IMR-90 (cell line): ENCODE measurements at regions not wholly inside any gene's neighbourhood (a gene's known extent, or its start where the extent isn't known, plus 50 kb on each side); places are given as distances from the start of the nearest gene placed in this dataset.

ENCODE experiments used
- ATAC-seq: fragments of 200-7000 bp; cut with Tn5 transposase; 2 replicates; pipeline ENCODE4 v1.9.1; 2020; ENCODE audit warnings: low read depth, mild to moderate bottlenecking, moderate library complexity
- BruUV-seq: library from RNA; stranded (reverse); fragments of 400-500 nt; replicated peaks from 2 replicates; lab custom pipeline; 2021; lab: Mats Ljungman, UMichigan
- CTCF ChIA-PET: fragments of 300-600 bp; formaldehyde crosslinking; extraction: SDS; loops from one replicate; lab custom pipeline; 2021; ENCODE audit warnings: antibody characterized with exemption; lab: Yijun Ruan, JAX
- POLR2A ChIA-PET: fragments of 300-600 bp; sonication (Branson Sonifier 250); formaldehyde crosslinking; loops from one replicate; lab custom pipeline; 2022; ENCODE audit warnings: antibody characterized with exemption; ENCODE audit not compliant: unreplicated experiment; lab: Charles Lee
- DNase-seq: peaks from one replicate; pipeline ENCODE4 v3.0.0; 2013
- H2AFZ ChIP-seq: replicated peaks from 2 replicates; pipeline ENCODE3; 2013; ENCODE audit warnings: low read length, mild to moderate bottlenecking; ENCODE audit not compliant: poor library complexity
- H2AK5ac ChIP-seq: 2 replicates; pipeline ENCODE4 v1.6.1; 2013; ENCODE audit warnings: low read depth, low read length, inconsistent platforms
- H2AK9ac ChIP-seq: replicated peaks from 2 replicates; pipeline ENCODE3; 2013; ENCODE audit warnings: mild to moderate bottlenecking, low read depth, low read length, moderate library complexity; ENCODE audit not compliant: poor library complexity
- H2BK120ac ChIP-seq: 2 replicates; pipeline ENCODE4 v1.6.1; 2013; ENCODE audit warnings: low read depth, low read length, inconsistent platforms
- H2BK15ac ChIP-seq: 3 replicates; pipeline ENCODE4 v1.6.1; 2013; ENCODE audit warnings: low read depth, low read length, inconsistent platforms
- H2BK20ac ChIP-seq: 2 replicates; pipeline ENCODE4 v1.6.1; 2013; ENCODE audit warnings: low read depth, mild to moderate bottlenecking, inconsistent platforms, low read length, moderate library complexity
- H2BK5ac ChIP-seq: 2 replicates; pipeline ENCODE4 v1.6.1; 2013; ENCODE audit warnings: mild to moderate bottlenecking, low read depth, low read length, inconsistent platforms; ENCODE audit not compliant: poor library complexity, severe bottlenecking
- H3K14ac ChIP-seq: replicated peaks from 2 replicates; pipeline ENCODE4 v1.6.1; 2013; ENCODE audit warnings: low read depth, low read length, inconsistent platforms
- H3K18ac ChIP-seq: 2 replicates; pipeline ENCODE4 v1.6.1; 2013; ENCODE audit warnings: low read depth, low read length, control low read depth
- H3K23ac ChIP-seq: 2 replicates; pipeline ENCODE4 v1.6.1; 2013; ENCODE audit warnings: low read depth, low read length, inconsistent platforms
- H3K27ac ChIP-seq: 2 replicates; pipeline ENCODE4 v1.5.1; 2013; ENCODE audit warnings: mild to moderate bottlenecking, control low read depth, low read length; ENCODE audit not compliant: insufficient read depth
- H3K27me3 ChIP-seq: 2 replicates; pipeline ENCODE4 v1.6.1; 2013; ENCODE audit warnings: low read length; ENCODE audit not compliant: control insufficient read depth, insufficient read depth
- H3K36me3 ChIP-seq: 2 replicates; pipeline ENCODE4 v1.6.1; 2013; ENCODE audit warnings: low read length, mixed read lengths; ENCODE audit not compliant: control insufficient read depth, insufficient read depth
- H3K4ac ChIP-seq: 2 replicates; pipeline ENCODE4 v1.6.1; 2013; ENCODE audit warnings: low read depth, low read length, inconsistent platforms
- H3K4me1 ChIP-seq: 2 replicates; pipeline ENCODE4 v1.6.1; 2013; ENCODE audit warnings: low read length, mixed read lengths; ENCODE audit not compliant: control insufficient read depth, insufficient read depth
- H3K4me2 ChIP-seq: 2 replicates; pipeline ENCODE4 v1.6.1; 2013; ENCODE audit warnings: low read depth, mild to moderate bottlenecking, control low read depth, low read length, moderate library complexity
- H3K4me3 ChIP-seq: 2 replicates; pipeline ENCODE4 v1.5.1; 2013; ENCODE audit warnings: low read depth, mild to moderate bottlenecking, control low read depth, low read length, moderate library complexity; ENCODE audit not compliant: insufficient read depth
- H3K56ac ChIP-seq: 2 replicates; pipeline ENCODE4 v1.6.1; 2013; ENCODE audit warnings: low read length, inconsistent platforms; ENCODE audit not compliant: insufficient read depth; ENCODE audit errors: extremely low read depth
- H3K79me1 ChIP-seq, 2 experiments: 2 replicates each; pipeline ENCODE4 v1.6.1; 2013; ENCODE audit warnings: low read length in 2 of 2, inconsistent platforms in 1 of 2, low read depth in 1 of 2
- H3K9ac ChIP-seq: 2 replicates; pipeline ENCODE4 v1.6.1; 2013; ENCODE audit warnings: low read depth, low read length, control low read depth
- H3K9me1 ChIP-seq: 2 replicates; pipeline ENCODE4 v1.6.1; 2013; ENCODE audit warnings: low read length, inconsistent platforms; ENCODE audit not compliant: insufficient read depth
- H3K9me3 ChIP-seq: 2 replicates; pipeline ENCODE4 v1.6.1; 2013; ENCODE audit warnings: low read length; ENCODE audit not compliant: control insufficient read depth, insufficient read depth
- H4K20me1 ChIP-seq: 2 replicates; pipeline ENCODE4 v1.6.1; 2013; ENCODE audit warnings: low read length, inconsistent platforms; ENCODE audit not compliant: insufficient read depth
- H4K5ac ChIP-seq: 2 replicates; pipeline ENCODE4 v1.6.1; 2013; ENCODE audit warnings: mild to moderate bottlenecking, low read depth, low read length, control low read depth
- H4K8ac ChIP-seq, 2 experiments: 2 replicates each; pipeline ENCODE4 v1.6.1; 2013; ENCODE audit warnings: low read depth in 2 of 2, low read length in 2 of 2, control low read depth in 1 of 2, inconsistent platforms in 1 of 2
- H4K91ac ChIP-seq: 2 replicates; pipeline ENCODE4 v1.6.1; 2013; ENCODE audit warnings: low read depth, low read length, inconsistent platforms; ENCODE audit not compliant: insufficient read depth
- CTCF ChIP-seq: conservative IDR thresholded peaks from 2 replicates; pipeline ENCODE4 v1.5.1; 2012; ENCODE audit warnings: mild to moderate bottlenecking, low read depth, low read length, improper control_type of control experiment
- ELK1 ChIP-seq: fragments of 150-350 bp; IDR thresholded peaks from 2 replicates; pipeline ENCODE4 v1.6.1; 2016; ENCODE audit warnings: low read depth, mild to moderate bottlenecking, low read length, moderate library complexity, borderline replicate concordance
- RAD21 ChIP-seq: IDR thresholded peaks from 2 replicates; pipeline ENCODE4 v1.6.1; 2012; ENCODE audit warnings: low read length, improper control_type of control experiment
- WGBS, 2 experiments: methylation state at CpG; one replicate each; pipeline versions ENCODE4 v1.1.5 to v1.1.7; 2013; ENCODE audit warnings: missing lambda C conversion rate in 2 of 2; ENCODE audit not compliant: insufficient read length in 1 of 2; ENCODE audit errors: extremely low coverage in 2 of 2; 5-methylcytosine and 5-hydroxymethylcytosine counted together
- dilution Hi-C: fragments of 300-500 bp; cut with HindIII; formaldehyde crosslinking; loops from one replicate; pipeline ENCODE4 v1.14.3; 2018; ENCODE audit warnings: low sequenced_read_pairs; ENCODE audit not compliant: unreplicated experiment
- in situ Hi-C: fragments of 300-500 bp; cut with MboI; formaldehyde crosslinking; loops from 3 replicates; pipeline ENCODE4 v1.14.3; 2019; ENCODE audit warnings: low sequenced_read_pairs, inconsistent platforms, mixed read lengths
- intact Hi-C: fragments of 100-400 bp; cut with micrococcal nuclease; formaldehyde crosslinking; loops from 2 replicates; pipeline ENCODE4 v1.10.0; 2022

GRCh38 chr15:81466741-81467140, 92.7 kb upstream of the TMC3 start:
- Histone ChIP-seq H2BK120ac (no peak overlapping the region), H3K4me2 (no peak overlapping the region), H3K4ac (no peak overlapping the region), H3K36me3 (no peaks in the 10 kb centered on the region), H2BK20ac (no peak overlapping the region), H3K18ac (no peak overlapping the region), H3K4me1 (no peaks in the 10 kb centered on the region), H4K20me1 (no peaks in the 10 kb centered on the region), H2BK5ac (no peak overlapping the region), H3K4me3 (no peak overlapping the region), H3K23ac (no peak overlapping the region), H3K27me3 (peaks cover 7% of the 10 kb centered on the region), H3K27ac (no peak overlapping the region), H3K9me1 (no peaks in the 10 kb centered on the region), H2AK9ac (no peak overlapping the region), H3K9ac (no peak overlapping the region), H3K56ac (no peak overlapping the region), H3K9me3 (no peaks in the 10 kb centered on the region), H2AK5ac (no peak overlapping the region), H2BK15ac (no peak overlapping the region), H4K91ac (no peak overlapping the region), H4K8ac (no peak overlapping the region), H2AFZ (no peak overlapping the region), H3K79me1 (no peaks in the 10 kb centered on the region), H4K5ac (no peak overlapping the region), H3K14ac (no peak overlapping the region)
- dilution Hi-C loops (no loop called here), intact Hi-C loops (no loop called here), in situ Hi-C loops (no loop called here)
- ChIA-PET CTCF (no interaction called here), POLR2A (no interaction called here)
- no TSS peak for BruUV-seq
- TF ChIP-seq RAD21 (no peak), CTCF (no peak), ELK1 (no peak)
- no peak for ATAC-seq
- DNase-seq: no peak
- WGBS, 2 experiments: 44% methylated on average over 2 of the region's 3 CpGs; no CpG with 5 or more reads in 1 of the 2 experiments
